Cardiac muscle cell (in vitro differentiated cells and primary cell): ENCODE measurements at regions not wholly inside any gene's neighbourhood (a gene's known extent, or its start where the extent isn't known, plus 50 kb on each side); places are given as distances from the start of the nearest gene placed in this dataset.

Source experiments
- DNase-seq, 2 donors: peaks; one replicate each; pipeline versions ENCODE4 v3.0.0 to v3.0.0-alpha.2; 2010 to 2017; ENCODE audit warnings: low read depth in 1 of 2, low spot score in 1 of 2
- H3K27ac ChIP-seq: fragments of 200-600 bp; sonication (generic); 2 replicates; pipeline ENCODE4 v1.5.1; 2016
- H3K27me3 ChIP-seq: fragments of 200-600 bp; sonication (generic); 2 replicates; pipeline ENCODE4 v1.6.0; 2016; ENCODE audit warnings: control low read depth
- H3K36me3 ChIP-seq: fragments of 200-600 bp; sonication (generic); 2 replicates; pipeline ENCODE4 v1.5.1; 2016; ENCODE audit warnings: control low read depth
- H3K4me1 ChIP-seq: fragments of 200-600 bp; sonication (generic); 2 replicates; pipeline ENCODE4 v1.8.1; 2017; ENCODE audit warnings: low read depth, mild to moderate bottlenecking, mixed run types
- H3K4me3 ChIP-seq: fragments of 200-600 bp; sonication (generic); 2 replicates; pipeline ENCODE4 v1.5.1; 2016; ENCODE audit warnings: mild to moderate bottlenecking
- H3K9me3 ChIP-seq: fragments of 200-600 bp; sonication (generic); 2 replicates; pipeline ENCODE4 v1.5.1; 2017; ENCODE audit warnings: low read depth, mild to moderate bottlenecking, control low read depth
- TF ChIP-seq, protein P1 (sequence below): IDR thresholded peaks from 2 replicates; pipeline ENCODE4 v1.5.1; 2012; ENCODE audit warnings: low read depth, mild to moderate bottlenecking, low read length

DNA sequence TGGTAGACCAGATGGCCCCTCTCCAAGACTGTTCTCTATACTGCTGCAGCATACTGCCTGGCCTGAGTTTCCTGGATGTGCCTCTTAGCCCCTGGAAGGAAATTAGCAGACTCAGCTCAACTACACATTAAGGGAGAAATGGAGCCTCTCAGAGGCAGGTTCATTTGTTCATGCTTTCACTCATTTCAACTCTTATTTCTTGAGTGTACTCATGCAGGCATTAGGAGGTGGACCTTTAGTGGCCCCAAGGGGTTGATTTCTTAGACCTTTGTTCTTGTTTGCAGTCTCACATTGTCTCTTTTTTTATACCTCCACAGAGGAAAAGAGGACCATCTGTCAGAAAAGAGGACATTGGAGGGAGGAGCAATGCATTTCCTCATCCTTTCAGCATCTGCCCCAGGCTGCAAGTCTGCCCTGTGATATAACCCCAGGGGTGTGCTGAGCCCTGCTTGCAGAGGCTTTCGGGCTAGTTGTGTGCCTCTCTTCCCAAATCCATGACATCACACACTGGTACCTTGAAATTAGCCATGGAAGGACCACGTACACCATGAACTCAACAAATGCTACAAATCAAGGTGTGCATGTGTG is 456.2 kb downstream of the CD83 start:
- DNase-seq = peak in 1 of 2 donors; percentile 5
- H3K27me3 ChIP-seq = no peaks in the 10 kb centered on the region
- TF ChIP-seq, protein P1, sequence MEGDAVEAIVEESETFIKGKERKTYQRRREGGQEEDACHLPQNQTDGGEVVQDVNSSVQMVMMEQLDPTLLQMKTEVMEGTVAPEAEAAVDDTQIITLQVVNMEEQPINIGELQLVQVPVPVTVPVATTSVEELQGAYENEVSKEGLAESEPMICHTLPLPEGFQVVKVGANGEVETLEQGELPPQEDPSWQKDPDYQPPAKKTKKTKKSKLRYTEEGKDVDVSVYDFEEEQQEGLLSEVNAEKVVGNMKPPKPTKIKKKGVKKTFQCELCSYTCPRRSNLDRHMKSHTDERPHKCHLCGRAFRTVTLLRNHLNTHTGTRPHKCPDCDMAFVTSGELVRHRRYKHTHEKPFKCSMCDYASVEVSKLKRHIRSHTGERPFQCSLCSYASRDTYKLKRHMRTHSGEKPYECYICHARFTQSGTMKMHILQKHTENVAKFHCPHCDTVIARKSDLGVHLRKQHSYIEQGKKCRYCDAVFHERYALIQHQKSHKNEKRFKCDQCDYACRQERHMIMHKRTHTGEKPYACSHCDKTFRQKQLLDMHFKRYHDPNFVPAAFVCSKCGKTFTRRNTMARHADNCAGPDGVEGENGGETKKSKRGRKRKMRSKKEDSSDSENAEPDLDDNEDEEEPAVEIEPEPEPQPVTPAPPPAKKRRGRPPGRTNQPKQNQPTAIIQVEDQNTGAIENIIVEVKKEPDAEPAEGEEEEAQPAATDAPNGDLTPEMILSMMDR = no peak
- no peak overlapping the region for H3K27ac ChIP-seq
- no peaks in the 10 kb centered on the region for H3K9me3 ChIP-seq
- H3K4me3 ChIP-seq = no peak overlapping the region
- no peaks in the 10 kb centered on the region for H3K4me1 ChIP-seq
- no peaks in the 10 kb centered on the region for H3K36me3 ChIP-seq

DNA sequence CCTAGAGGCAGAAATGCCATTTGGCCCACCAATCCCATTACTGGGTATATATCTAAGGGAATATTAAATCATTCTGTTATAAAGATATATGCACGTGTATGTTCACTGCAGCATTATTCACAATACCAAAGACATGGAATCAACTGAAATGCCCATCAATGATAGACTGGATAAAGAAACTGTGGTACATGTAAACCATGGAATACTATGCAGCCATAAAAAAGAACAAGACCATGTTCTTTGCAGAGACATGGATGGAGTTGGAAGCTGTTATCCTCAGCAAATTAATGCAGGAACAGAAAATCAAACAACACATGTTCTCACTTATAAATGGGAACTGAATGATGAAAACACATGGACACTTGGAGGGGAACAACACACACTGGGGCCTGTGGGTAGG is 458.4 kb downstream of the CD83 start:
- Histone ChIP-seq H3K9me3 (no peaks in the 10 kb centered on the region), H3K27ac (no peak overlapping the region), H3K27me3 (no peaks in the 10 kb centered on the region), H3K4me3 (no peak overlapping the region), H3K4me1 (no peaks in the 10 kb centered on the region), H3K36me3 (no peaks in the 10 kb centered on the region)
- TF ChIP-seq, protein P1 = no peak
- DNase-seq = no peak

DNA sequence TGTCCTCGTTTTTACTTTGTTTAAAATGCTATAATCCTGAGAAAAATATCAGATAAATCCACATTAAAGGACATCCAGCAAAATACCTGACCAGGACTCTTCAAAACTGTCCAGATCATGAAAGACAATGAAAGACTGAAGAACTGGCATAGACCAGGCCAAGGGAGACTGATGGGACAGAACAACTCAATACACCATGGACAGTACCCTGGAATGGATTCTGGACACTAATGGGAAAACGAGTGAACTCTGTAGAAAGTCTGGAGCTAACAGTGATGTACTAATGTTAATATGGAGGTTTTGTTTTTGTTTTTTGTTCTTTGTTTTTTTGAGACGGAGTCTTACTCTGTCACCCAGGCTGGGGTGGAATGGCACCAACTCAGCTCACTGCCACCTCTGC is 461.4 kb downstream of the CD83 start:
- Histone ChIP-seq H3K4me1 (no peaks in the 10 kb centered on the region), H3K36me3 (no peaks in the 10 kb centered on the region), H3K27ac (no peak overlapping the region), H3K9me3 (no peaks in the 10 kb centered on the region), H3K4me3 (no peak overlapping the region), H3K27me3 (no peaks in the 10 kb centered on the region)
- TF ChIP-seq, protein P1 = no peak
- DNase-seq = no peak

DNA sequence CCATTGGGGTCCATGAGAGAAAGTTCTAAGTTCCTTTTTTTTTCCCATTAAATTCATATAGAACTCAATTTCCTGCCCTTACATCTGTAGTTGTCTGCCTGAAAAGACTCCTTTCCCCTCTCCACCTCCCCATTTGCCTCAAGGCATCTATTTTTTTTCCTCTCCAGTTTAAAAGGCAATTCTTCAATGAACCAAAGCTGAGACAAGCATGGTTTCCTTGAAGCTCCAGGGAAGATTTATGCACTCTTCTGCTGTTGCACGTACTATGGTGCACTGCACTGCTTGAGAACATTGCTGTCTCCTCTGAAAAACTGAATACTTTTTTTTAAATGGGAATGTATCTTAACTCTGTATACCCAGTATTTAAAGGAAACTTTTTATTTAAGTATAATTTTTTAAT is 465.2 kb downstream of the CD83 start:
- no peak for DNase-seq
- H3K27me3 ChIP-seq = no peaks in the 10 kb centered on the region
- H3K4me1 ChIP-seq = peaks cover 6% of the 10 kb centered on the region
- H3K9me3 ChIP-seq = no peaks in the 10 kb centered on the region
- TF ChIP-seq, protein P1 = no peak
- H3K27ac ChIP-seq = no peak overlapping the region
- no peaks in the 10 kb centered on the region for H3K36me3 ChIP-seq
- no peak overlapping the region for H3K4me3 ChIP-seq

DNA sequence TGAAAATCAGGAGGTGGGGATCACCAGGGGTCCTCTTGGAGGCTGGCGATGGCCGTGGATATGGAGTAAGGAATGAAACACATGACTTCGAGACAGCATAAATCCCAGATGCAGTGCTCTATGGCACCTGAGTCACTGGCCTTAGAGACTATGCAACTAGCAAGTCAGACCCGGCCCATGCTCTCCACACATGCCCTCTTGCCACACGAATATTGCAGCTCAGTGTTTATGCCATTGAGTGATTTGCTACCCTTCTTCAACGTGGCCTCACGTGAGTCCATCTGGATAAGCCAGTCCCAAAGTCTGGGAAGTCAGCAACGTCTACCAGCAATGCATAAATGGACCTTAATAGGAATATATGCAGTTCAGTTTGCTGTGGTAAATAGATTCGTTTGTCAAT is 466.3 kb downstream of the CD83 start:
- no peak for DNase-seq
- H3K36me3 ChIP-seq = no peaks in the 10 kb centered on the region
- H3K27ac ChIP-seq = no peak overlapping the region
- peaks cover 6% of the 10 kb centered on the region for H3K4me1 ChIP-seq
- no peak overlapping the region for H3K4me3 ChIP-seq
- no peaks in the 10 kb centered on the region for H3K9me3 ChIP-seq
- no peaks in the 10 kb centered on the region for H3K27me3 ChIP-seq
- TF ChIP-seq, protein P1 = no peak

DNA sequence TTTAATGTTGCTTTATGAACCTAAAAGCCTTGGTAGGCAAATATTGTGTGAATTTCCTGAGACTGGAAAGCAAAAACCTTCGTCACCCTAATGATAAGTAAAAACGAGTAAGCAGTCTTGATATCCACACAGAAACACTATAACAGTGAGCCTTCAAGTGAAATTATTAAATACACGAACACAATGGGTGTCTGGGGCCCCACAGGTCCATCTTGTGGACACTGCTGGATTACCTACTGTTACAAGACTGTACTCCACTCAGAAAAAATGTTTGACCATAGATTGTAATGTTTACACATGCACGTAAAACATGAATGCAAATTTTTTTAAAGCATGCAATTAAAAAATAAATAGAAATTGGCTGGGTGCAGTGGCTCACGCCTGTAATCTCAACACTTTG is 466.9 kb downstream of the CD83 start:
- peak in 1 of 2 donors; percentile 18 for DNase-seq
- Histone ChIP-seq H3K9me3 (no peaks in the 10 kb centered on the region), H3K4me3 (no peak overlapping the region), H3K4me1 (peaks cover 6% of the 10 kb centered on the region), H3K36me3 (no peaks in the 10 kb centered on the region), H3K27ac (no peak overlapping the region), H3K27me3 (no peaks in the 10 kb centered on the region)
- TF ChIP-seq, protein P1 = peak; percentile 9
